GM10248 (cell line): ENCODE measurements at regions not wholly inside any gene's neighbourhood (a gene's known extent, or its start where the extent isn't known, plus 50 kb on each side); places are given as distances from the start of the nearest gene placed in this dataset.

Experiments used
- CTCF ChIA-PET: fragments of 300-600 bp; sonication (Branson Sonifier 250); formaldehyde crosslinking; extraction: SDS; loops from one replicate; lab custom pipeline; 2021; ENCODE audit warnings: antibody characterized with exemption; lab: Yijun Ruan, JAX
- POLR2A ChIA-PET: fragments of 350-650 bp; sonication (Branson Sonifier 250); formaldehyde crosslinking; extraction: SDS; loops from one replicate; lab custom pipeline; 2020; ENCODE audit warnings: antibody characterized with exemption; lab: Yijun Ruan, JAX
- DNase-seq: peaks from one replicate; pipeline ENCODE4 v3.0.0; 2012; ENCODE audit errors: extremely low spot score
- TF ChIP-seq, protein P1 (sequence below): IDR thresholded peaks from 2 replicates; pipeline ENCODE4 v1.5.1; 2012; ENCODE audit warnings: mild to moderate bottlenecking, low read depth; ENCODE audit errors: extremely low read depth, missing control alignments, control extremely low read depth

DNA sequence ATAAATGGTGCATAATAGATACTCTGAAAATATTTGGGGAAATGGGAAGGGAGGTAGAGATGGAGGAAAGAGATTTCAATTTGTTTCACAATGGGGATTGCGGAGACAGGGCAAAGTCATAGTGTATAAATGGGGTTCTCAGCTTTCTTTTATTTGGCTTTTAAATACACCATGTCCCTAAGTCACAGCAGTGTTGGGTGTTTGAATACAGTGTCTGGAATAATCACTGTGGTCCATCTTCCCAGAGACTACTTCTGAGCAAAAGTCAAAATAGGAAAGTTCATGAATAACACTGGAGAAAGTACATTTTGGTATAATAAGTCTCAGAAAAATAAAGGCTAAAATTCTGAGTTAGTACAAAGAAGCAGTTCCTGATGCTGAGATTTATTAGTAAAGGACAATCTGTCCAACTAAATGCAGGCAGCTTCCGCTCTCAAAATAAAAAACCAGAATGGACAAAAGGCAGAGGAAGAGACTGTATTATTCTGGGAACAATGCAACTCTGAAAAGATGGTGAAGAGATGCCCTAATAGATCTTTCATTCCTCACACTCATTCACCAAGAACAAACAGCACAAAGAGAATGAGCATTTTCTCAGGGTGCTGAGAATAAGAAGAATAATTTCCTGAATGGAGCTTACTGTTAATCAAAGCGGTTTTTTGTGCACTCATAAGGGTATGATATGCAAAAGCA, 295.4 kb upstream of the PIK3C3 start:
- TF ChIP-seq, protein P1, sequence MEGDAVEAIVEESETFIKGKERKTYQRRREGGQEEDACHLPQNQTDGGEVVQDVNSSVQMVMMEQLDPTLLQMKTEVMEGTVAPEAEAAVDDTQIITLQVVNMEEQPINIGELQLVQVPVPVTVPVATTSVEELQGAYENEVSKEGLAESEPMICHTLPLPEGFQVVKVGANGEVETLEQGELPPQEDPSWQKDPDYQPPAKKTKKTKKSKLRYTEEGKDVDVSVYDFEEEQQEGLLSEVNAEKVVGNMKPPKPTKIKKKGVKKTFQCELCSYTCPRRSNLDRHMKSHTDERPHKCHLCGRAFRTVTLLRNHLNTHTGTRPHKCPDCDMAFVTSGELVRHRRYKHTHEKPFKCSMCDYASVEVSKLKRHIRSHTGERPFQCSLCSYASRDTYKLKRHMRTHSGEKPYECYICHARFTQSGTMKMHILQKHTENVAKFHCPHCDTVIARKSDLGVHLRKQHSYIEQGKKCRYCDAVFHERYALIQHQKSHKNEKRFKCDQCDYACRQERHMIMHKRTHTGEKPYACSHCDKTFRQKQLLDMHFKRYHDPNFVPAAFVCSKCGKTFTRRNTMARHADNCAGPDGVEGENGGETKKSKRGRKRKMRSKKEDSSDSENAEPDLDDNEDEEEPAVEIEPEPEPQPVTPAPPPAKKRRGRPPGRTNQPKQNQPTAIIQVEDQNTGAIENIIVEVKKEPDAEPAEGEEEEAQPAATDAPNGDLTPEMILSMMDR, result no peak
- POLR2A ChIA-PET, result no interaction called here
- DNase-seq, result no peak
- CTCF ChIA-PET, result interaction anchor here (2.3 kb wide), 1 partner anchor 8 kb away, joined by 8 read pairs; no protein-coding TSS in a partner anchor

DNA sequence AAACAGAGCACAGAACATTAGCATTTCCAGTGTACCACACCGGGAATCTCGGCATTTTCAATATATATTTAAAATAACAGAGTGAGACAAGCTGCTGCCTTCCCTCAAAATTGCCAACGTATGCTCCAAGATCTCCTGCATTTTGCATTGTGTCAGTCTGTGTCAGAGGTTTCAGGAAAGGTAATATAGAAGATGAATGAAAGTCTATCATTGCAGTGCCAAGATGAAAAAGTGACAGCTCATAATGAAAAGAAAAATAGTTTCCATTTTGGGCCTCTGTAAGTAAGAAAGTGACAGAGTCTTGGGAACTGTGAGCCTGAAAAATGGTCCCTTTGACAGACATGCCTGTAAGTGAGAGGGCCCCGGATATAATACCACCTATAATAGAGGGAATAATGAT, 297.8 kb upstream of the PIK3C3 start:
- DNase-seq, result no peak
- CTCF ChIA-PET, result interaction anchor here (2.3 kb wide), 1 partner anchor 10 kb away, joined by 8 read pairs; no protein-coding TSS in a partner anchor
- TF ChIP-seq, protein P1, result no peak
- POLR2A ChIA-PET, result no interaction called here

DNA sequence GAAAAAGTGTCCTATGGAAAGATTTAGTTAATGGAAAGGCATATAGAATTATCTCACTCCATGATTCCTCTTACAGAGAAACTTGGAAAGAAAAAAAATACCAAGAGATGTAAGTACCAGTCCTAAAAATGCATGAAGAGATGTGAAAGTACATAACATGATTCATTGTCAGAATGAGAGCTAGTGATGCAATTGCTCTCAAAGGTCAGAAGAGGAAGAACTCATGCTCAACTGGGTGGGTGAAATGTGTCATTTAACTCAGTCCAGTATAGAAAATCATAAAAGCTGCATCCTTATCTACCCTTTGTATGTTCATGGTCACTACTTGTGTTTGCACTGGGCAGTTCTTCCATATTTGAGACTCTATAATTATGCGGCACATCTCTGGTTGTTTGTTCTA, 300.0 kb upstream of the PIK3C3 start:
- ChIA-PET POLR2A (no interaction called here), CTCF (interaction anchor here (1.1 to 1.7 kb wide), 3 partner anchors 12 to 101 kb away, joined by 3 to 6 read pairs (median 3); no protein-coding TSS in a partner anchor)
- TF ChIP-seq, protein P1, result no peak
- no peak for DNase-seq

DNA sequence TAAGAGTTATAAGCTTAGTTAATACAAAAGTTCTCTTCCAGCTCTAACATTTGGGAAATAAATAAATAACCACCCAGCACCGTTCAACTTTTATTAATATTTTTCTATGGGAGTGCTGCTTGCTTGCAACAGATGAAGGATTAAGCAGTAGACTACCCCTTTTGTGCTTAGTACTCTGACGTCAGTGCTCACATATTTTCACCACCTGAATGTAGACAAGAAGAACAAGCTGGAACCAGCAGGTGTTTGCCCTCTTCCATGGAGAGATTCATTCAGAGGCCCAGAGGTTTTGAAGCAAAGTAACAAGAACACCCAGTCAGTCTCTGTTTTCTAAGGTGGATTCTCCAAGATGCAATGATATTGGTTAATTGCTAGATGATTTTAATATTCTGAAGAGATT, 307.1 kb upstream of the PIK3C3 start:
- CTCF ChIA-PET, result interaction anchor here (1.1 kb wide), 1 partner anchor 9 kb away, joined by 3 read pairs; no protein-coding TSS in a partner anchor
- POLR2A ChIA-PET, result no interaction called here
- TF ChIP-seq, protein P1, result no peak
- no peak for DNase-seq

DNA sequence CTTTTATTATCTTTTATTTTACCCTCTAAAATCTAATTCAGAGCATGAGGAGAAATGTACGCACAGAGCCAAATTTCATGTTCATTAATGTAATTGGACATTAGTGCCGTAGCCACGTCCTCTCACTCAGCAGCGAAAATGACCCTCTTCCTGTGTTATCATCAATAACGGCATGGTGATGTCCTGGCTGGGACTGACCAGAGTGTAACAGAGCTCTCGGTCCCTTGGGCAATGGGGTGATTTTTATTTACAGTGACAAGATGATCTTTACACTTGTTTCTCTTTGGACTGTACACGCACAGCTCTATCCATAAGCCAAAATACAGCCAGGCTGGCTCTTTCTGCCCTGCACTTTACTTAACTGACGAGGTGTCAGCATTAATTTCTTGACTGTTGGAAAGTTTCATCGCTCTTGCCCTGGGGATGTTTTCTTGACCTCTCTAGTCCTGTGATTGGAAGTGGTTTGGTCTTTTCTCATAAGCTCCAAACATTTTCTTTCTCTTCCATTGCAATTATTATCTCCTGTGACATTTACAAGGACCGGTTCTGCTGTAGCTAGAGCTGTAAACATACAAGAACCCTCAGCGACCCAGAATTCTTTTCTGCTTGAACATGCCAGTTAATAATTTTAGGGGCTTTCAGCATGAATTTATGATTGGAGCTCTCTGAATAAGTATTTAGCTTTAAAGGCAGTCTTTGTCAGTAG, 308.0 kb upstream of the PIK3C3 start:
- CTCF ChIA-PET, result no interaction called here
- TF ChIP-seq, protein P1, result no peak
- DNase-seq, result no peak
- POLR2A ChIA-PET, result no interaction called here

DNA sequence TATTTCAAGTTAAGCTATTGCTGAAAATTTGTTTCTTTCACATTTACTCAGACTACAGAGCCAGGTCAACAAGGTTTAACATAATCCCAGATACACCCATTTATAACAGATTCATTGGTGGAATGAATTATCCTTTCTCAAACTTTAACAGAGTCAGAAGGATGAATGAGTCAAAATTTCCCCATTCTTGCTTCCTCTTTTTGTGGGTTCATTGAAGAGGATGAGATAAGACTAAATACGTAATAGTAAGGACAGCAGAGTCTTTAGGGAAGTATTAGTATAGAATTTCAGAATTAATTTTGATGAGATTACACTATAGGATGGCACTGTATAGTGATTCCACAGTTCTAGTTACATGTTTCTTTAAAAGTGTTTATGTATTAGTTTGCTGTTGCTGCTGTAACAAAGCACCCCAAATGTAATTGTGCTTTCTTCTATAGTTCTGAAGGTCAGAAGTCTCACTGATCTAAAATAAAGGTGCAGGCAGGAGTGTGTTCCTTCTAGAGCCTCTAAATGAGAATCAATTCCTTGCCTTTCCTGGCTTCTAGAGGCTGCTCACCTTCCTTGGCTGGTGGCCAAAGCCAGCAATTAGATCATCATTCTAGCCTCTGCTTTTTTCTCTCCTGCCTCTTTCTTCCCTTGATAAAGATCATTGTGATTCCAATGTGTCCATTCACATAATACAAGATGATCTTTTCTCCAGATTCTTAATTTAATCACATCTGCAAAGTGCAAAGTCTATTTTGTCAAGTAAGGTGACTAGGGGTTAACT, 309.3 kb upstream of the PIK3C3 start:
- DNase-seq, result no peak
- CTCF ChIA-PET, result no interaction called here
- TF ChIP-seq, protein P1, result no peak
- POLR2A ChIA-PET, result no interaction called here
